Neural progenitor cell (in vitro differentiated cells): ENCODE measurements at regions not wholly inside any gene's neighbourhood (a gene's known extent, or its start where the extent isn't known, plus 50 kb on each side); places are given as distances from the start of the nearest gene placed in this dataset.

Source experiments
- DNase-seq: peaks from one replicate; pipeline ENCODE4 v3.0.0-alpha.2; 2016; ENCODE audit warnings: low spot score
- H2AFZ ChIP-seq: fragments of 200-600 bp; sonication (generic); replicated peaks from 2 replicates; pipeline ENCODE4 v1.6.1; 2016; ENCODE audit warnings: antibody characterized with exemption
- H3F3A ChIP-seq: fragments of 200-600 bp; sonication (generic); 2 replicates; pipeline ENCODE4 v1.6.1; 2016; ENCODE audit warnings: antibody characterized with exemption, low read depth
- H3K27ac ChIP-seq: fragments of 200-600 bp; sonication (generic); 2 replicates; pipeline ENCODE4 v1.5.1; 2016; ENCODE audit warnings: mild to moderate bottlenecking
- H3K27me3 ChIP-seq: fragments of 200-600 bp; sonication (generic); 2 replicates; pipeline ENCODE4 v1.6.1; 2016; ENCODE audit warnings: mild to moderate bottlenecking, moderate library complexity
- H3K36me3 ChIP-seq: fragments of 200-600 bp; sonication (generic); 2 replicates; pipeline ENCODE4 v1.5.1; 2016
- H3K4me1 ChIP-seq: fragments of 200-600 bp; sonication (generic); 2 replicates; pipeline ENCODE4 v1.6.1; 2016; ENCODE audit warnings: mixed run types
- H3K4me2 ChIP-seq: fragments of 200-600 bp; sonication (generic); 2 replicates; pipeline ENCODE4 v1.6.1; 2016
- H3K4me3 ChIP-seq: fragments of 200-600 bp; sonication (generic); 2 replicates; pipeline ENCODE4 v1.5.1; 2016
- H3K79me2 ChIP-seq: fragments of 200-600 bp; sonication (generic); 2 replicates; pipeline ENCODE4 v1.6.1; 2016; ENCODE audit warnings: low read depth
- H3K9ac ChIP-seq: fragments of 200-600 bp; sonication (generic); 2 replicates; pipeline ENCODE4 v1.6.1; 2016
- H3K9me3 ChIP-seq: fragments of 200-600 bp; sonication (generic); 2 replicates; pipeline ENCODE4 v1.5.1; 2016; ENCODE audit warnings: low read depth
- H4K20me1 ChIP-seq: fragments of 200-600 bp; sonication (generic); 2 replicates; pipeline ENCODE4 v1.6.1; 2016; ENCODE audit warnings: low read depth
- H3K27ac Mint-ChIP-seq: 3 replicates; pipeline ENCODE4 v1.8.0; 2021; ENCODE audit warnings: mixed read lengths
- H3K27me3 Mint-ChIP-seq: 2 replicates; pipeline ENCODE4 v1.8.0; 2022; ENCODE audit warnings: low read depth, mild to moderate bottlenecking, inconsistent platforms, moderate library complexity, mixed read lengths; ENCODE audit not compliant: insufficient read depth
- H3K36me3 Mint-ChIP-seq: 3 replicates; pipeline ENCODE4 v1.8.0; 2021; ENCODE audit warnings: mixed read lengths
- H3K4me1 Mint-ChIP-seq: 3 replicates; pipeline ENCODE4 v1.8.0; 2021; ENCODE audit warnings: mixed read lengths
- H3K4me3 Mint-ChIP-seq: 3 replicates; pipeline ENCODE4 v1.8.0; 2021; ENCODE audit warnings: mild to moderate bottlenecking, moderate library complexity, mixed read lengths
- H3K9me3 Mint-ChIP-seq: 3 replicates; pipeline ENCODE4 v1.8.0; 2020; ENCODE audit warnings: mixed read lengths
- EZH2 ChIP-seq: fragments of 200-600 bp; sonication (generic); IDR thresholded peaks from 2 replicates; pipeline ENCODE4 v1.6.1; 2017; ENCODE audit warnings: antibody characterized with exemption, mild to moderate bottlenecking, moderate library complexity
- EZH2phosphoT487 ChIP-seq: fragments of 200-600 bp; sonication (generic); IDR thresholded peaks from 2 replicates; pipeline ENCODE4 v1.6.1; 2017; ENCODE audit warnings: antibody characterized with exemption
- TF ChIP-seq, protein P1 (sequence below): fragments of 200-600 bp; sonication (generic); IDR thresholded peaks from 2 replicates; pipeline ENCODE4 v1.5.1; 2017; ENCODE audit warnings: antibody characterized with exemption, mild to moderate bottlenecking

DNA sequence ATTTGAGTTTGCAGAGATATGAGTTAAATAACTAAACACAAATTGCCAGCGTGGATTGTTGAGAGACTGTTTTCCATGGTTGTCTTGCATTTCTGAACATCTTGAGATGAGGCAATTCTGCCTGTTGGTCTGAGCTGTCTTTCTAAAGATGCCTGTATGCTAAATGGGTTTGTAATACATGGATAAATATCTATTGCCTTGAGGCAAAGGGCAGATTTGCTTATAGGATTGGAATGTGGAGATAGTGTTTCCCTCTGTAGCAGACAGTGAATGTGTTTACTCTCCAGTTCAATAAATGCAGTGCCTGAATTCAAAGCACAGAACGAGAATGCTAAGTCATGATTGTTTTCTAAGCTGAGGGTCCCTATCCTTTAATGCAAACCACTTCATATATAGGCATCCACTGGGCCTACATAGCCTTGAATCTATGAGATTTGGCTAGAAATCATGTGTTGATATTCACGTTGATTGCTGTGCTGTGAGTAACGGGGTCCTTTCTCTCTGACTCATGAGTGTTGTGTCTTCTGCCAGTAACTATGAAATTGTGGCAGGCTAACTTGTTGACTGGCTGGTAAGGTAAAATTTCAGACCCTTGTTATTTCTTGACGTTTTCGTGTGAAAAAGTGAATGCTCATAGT is 2554.8 kb downstream of the PCDH9 start:
- Histone ChIP-seq H3K27ac (no peak overlapping the region), H3K27me3 (no peaks in the 10 kb centered on the region), H3K4me3 (no peak overlapping the region), H3K4me2 (no peak overlapping the region), H3F3A (no peaks in the 10 kb centered on the region), H3K4me1 (no peaks in the 10 kb centered on the region), H3K79me2 (no peaks in the 10 kb centered on the region), H3K36me3 (no peaks in the 10 kb centered on the region), H3K9ac (no peak overlapping the region), H4K20me1 (no peaks in the 10 kb centered on the region), H2AFZ (peak overlapping the region; percentile 32), H3K9me3 (no peaks in the 10 kb centered on the region)
- Mint-ChIP-seq H3K36me3 (no peaks in the 10 kb centered on the region), H3K4me3 (no peak overlapping the region), H3K27me3 (no peaks in the 10 kb centered on the region), H3K9me3 (no peaks in the 10 kb centered on the region), H3K27ac (no peak overlapping the region), H3K4me1 (no peaks in the 10 kb centered on the region)
- TF ChIP-seq EZH2, result no peak
- TF ChIP-seq, protein P1, sequence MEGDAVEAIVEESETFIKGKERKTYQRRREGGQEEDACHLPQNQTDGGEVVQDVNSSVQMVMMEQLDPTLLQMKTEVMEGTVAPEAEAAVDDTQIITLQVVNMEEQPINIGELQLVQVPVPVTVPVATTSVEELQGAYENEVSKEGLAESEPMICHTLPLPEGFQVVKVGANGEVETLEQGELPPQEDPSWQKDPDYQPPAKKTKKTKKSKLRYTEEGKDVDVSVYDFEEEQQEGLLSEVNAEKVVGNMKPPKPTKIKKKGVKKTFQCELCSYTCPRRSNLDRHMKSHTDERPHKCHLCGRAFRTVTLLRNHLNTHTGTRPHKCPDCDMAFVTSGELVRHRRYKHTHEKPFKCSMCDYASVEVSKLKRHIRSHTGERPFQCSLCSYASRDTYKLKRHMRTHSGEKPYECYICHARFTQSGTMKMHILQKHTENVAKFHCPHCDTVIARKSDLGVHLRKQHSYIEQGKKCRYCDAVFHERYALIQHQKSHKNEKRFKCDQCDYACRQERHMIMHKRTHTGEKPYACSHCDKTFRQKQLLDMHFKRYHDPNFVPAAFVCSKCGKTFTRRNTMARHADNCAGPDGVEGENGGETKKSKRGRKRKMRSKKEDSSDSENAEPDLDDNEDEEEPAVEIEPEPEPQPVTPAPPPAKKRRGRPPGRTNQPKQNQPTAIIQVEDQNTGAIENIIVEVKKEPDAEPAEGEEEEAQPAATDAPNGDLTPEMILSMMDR, result no peak
- TF ChIP-seq EZH2phosphoT487, result no peak
- no peak for DNase-seq

GRCh38 chr13:64674126-64674525 is 2556.0 kb downstream of the PCDH9 start:
- H3K79me2 ChIP-seq, result no peaks in the 10 kb centered on the region
- TF ChIP-seq, protein P1, result no peak
- TF ChIP-seq EZH2phosphoT487, result no peak
- no peak for TF ChIP-seq EZH2
- Mint-ChIP-seq H3K27me3 (no peaks in the 10 kb centered on the region), H3K4me3 (no peak overlapping the region), H3K9me3 (no peaks in the 10 kb centered on the region), H3K4me1 (no peaks in the 10 kb centered on the region), H3K36me3 (no peaks in the 10 kb centered on the region), H3K27ac (no peak overlapping the region)
- no peaks in the 10 kb centered on the region for H3F3A ChIP-seq
- H3K36me3 ChIP-seq, result no peaks in the 10 kb centered on the region
- H3K27me3 ChIP-seq, result no peaks in the 10 kb centered on the region
- no peak overlapping the region for H3K4me3 ChIP-seq
- no peak overlapping the region for H3K4me2 ChIP-seq
- no peak overlapping the region for H2AFZ ChIP-seq
- no peak overlapping the region for H3K27ac ChIP-seq
- H3K9me3 ChIP-seq, result no peaks in the 10 kb centered on the region
- H3K9ac ChIP-seq, result no peak overlapping the region
- H4K20me1 ChIP-seq, result no peaks in the 10 kb centered on the region
- DNase-seq, result no peak
- H3K4me1 ChIP-seq, result no peaks in the 10 kb centered on the region

DNA sequence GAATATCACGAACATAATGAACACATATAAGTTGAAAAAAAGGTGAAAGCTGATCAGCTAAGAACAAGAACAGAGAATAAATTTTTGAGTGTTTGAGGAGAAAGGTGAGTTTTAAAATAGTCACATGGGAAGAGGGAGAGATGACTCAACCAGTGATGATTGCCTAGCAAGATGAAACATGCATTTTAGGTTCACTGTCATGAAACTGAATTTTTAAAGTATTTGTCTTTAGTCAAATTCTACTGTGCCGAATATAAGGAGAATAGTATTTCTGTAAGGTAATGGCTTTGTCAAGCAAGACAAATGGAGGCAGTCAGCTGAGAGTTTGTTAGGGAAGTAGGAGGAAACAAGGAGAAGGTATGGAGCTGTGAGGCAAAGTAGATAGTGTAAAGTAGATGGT is 2557.4 kb downstream of the PCDH9 start:
- no peak overlapping the region for H3K4me3 Mint-ChIP-seq
- H3K36me3 ChIP-seq, result no peaks in the 10 kb centered on the region

More for the DNA sequence above, 2557.4 kb downstream of the PCDH9 start:
- Mint-ChIP-seq H3K27ac (no peak overlapping the region), H3K27me3 (no peaks in the 10 kb centered on the region), H3K4me1 (no peaks in the 10 kb centered on the region), H3K36me3 (no peaks in the 10 kb centered on the region), H3K9me3 (no peaks in the 10 kb centered on the region)
- Histone ChIP-seq H3K4me1 (no peaks in the 10 kb centered on the region), H3K9ac (no peak overlapping the region), H3K79me2 (no peaks in the 10 kb centered on the region), H3K27me3 (no peaks in the 10 kb centered on the region), H2AFZ (no peak overlapping the region), H3K9me3 (no peaks in the 10 kb centered on the region), H4K20me1 (no peaks in the 10 kb centered on the region), H3K4me3 (no peak overlapping the region), H3F3A (no peaks in the 10 kb centered on the region), H3K27ac (no peak overlapping the region), H3K4me2 (no peak overlapping the region)
- TF ChIP-seq EZH2, result no peak
- TF ChIP-seq, protein P1, result no peak
- DNase-seq, result no peak
